ENCODE measurements at regions not wholly inside any gene's neighbourhood (a gene's known extent, or its start where the extent isn't known, plus 50 kb on each side); places are given as distances from the start of the nearest gene placed in this dataset.

GRCh38 chr14:53881161-53881871, 75.3 kb downstream of the BMP4 start:
- TF ChIP-seq, protein P1, sequence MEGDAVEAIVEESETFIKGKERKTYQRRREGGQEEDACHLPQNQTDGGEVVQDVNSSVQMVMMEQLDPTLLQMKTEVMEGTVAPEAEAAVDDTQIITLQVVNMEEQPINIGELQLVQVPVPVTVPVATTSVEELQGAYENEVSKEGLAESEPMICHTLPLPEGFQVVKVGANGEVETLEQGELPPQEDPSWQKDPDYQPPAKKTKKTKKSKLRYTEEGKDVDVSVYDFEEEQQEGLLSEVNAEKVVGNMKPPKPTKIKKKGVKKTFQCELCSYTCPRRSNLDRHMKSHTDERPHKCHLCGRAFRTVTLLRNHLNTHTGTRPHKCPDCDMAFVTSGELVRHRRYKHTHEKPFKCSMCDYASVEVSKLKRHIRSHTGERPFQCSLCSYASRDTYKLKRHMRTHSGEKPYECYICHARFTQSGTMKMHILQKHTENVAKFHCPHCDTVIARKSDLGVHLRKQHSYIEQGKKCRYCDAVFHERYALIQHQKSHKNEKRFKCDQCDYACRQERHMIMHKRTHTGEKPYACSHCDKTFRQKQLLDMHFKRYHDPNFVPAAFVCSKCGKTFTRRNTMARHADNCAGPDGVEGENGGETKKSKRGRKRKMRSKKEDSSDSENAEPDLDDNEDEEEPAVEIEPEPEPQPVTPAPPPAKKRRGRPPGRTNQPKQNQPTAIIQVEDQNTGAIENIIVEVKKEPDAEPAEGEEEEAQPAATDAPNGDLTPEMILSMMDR (IDR thresholded peaks at IDR 0.05): no peak
- TF ChIP-seq POLR2A (IDR thresholded peaks at IDR 0.05): no peak

Data from testis (tissue), 2 donors.